ENCODE measurements at regions not wholly inside any gene's neighbourhood (a gene's known extent, or its start where the extent isn't known, plus 50 kb on each side); places are given as distances from the start of the nearest gene placed in this dataset.
"Not testable (repeated sequence)": the region's sequence is repeated elsewhere in the genome, so short reads cannot be mapped to it uniquely, and the experiment has no call there.

GRCh38 chr14:55769877-55770276 lies 189.9 kb downstream of the KTN1 start:
- DNase-seq, result no peak

- no peak for DNase-seq
Measured at GRCh38 chr14:55771242-55771981, 191.4 kb downstream of the KTN1 start.

DNA sequence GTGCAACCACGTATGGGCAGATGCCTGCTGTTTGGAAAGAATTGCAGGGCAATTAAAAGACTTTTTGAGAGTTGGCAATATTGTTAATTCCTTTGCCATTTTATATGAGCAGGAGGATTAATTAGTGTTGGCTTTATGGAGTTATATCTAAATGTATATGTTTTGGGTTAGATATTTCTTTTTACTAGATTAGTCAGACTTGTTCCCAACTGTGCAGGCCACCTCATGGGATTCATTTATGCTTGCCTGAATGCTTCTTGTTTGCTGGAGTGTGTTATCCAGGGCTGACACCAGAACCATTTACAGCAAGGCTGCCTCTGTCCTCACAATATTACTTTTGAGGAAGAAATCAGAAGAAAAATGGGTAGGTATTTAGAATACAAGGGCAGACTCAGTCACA lies 192.5 kb downstream of the KTN1 start:
- no peak for DNase-seq

DNA sequence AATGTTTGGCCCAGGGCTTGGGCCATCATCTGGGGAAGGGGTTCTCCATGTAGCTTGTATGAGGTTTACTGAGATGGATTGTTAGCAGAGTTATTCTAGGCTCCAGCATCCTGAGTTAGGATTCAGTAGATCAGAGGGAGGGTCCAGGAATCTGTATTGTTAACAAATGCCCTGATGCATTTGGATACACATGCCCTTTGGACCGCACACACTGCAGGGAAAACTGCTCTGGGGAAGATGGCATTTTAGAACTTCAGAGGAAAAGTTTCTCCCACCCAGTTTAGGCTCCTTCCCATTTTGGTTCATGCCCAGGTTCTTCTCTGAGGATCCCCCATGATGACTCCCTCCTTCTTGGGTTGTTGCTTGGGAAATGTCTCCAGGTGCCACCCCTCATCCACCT lies 193.3 kb downstream of the KTN1 start:
- DNase-seq, result no peak

- DNase-seq, result no peak
Measured at GRCh38 chr14:55773984-55774545, 194.1 kb downstream of the KTN1 start.

GRCh38 chr14:55777877-55778276 lies 197.9 kb downstream of the KTN1 start:
- no peak for DNase-seq

DNA sequence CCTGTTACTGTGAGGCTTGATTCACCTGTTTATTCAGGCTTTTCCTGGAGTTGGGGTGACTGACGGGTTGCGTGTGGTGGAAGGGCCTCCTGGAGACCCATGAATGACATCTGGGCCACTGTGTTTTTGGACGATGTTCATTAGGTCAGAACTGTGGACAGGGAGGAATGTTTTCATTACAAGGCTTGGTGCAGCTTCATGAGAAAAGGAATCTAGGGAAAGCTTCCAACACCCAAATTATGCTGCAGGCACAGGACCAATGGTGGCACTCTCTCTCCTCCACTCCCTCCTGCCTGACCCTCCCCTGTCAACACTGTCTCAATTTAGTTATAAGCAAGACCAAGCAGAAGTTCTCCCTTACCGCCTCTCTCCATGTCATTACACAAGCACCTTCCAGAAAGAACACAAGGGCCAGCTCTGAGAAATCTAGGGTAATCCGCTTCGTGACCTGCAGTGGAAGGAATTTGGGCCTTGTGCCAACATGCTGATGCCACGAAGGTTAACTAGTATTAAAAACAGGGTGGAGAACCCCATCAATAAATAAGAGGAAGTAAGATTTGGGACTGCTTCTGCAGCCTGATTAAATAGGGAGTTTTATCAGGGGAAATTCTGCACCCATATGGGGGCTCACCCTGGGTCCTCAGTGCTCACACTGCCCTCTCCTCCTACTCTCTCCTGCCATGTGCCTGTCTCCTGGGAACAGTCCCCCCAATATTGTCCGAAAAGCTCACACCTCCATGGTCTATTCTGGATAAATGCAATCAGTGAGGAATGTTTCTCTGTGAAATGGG lies 200.3 kb downstream of the KTN1 start:
- DNase-seq, result no peak

DNA sequence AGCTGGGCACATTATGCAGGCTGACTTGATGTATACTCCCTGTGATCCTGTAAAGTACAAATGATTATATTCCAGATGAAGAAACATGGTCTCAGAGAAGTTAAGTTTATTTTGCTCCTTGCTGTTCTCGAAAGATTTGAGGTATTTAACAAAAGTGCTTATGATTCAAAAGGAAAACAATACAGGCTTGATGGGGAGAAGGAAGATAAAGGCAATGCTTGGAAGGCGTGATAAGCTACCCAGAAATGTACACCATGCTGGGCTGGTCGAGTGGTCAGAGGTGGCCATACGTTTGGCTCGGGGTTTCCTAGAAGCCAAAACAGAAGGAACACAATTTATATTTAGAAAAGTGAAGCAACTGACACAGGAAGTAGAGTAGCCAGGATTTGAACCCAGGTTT lies 201.0 kb downstream of the KTN1 start:
- DNase-seq, result no peak

GRCh38 chr14:55782166-55782565 lies 202.2 kb downstream of the KTN1 start:
- DNase-seq, result no peak

- no peak for DNase-seq
Measured at GRCh38 chr14:55789406-55789805, 209.4 kb downstream of the KTN1 start.

DNA sequence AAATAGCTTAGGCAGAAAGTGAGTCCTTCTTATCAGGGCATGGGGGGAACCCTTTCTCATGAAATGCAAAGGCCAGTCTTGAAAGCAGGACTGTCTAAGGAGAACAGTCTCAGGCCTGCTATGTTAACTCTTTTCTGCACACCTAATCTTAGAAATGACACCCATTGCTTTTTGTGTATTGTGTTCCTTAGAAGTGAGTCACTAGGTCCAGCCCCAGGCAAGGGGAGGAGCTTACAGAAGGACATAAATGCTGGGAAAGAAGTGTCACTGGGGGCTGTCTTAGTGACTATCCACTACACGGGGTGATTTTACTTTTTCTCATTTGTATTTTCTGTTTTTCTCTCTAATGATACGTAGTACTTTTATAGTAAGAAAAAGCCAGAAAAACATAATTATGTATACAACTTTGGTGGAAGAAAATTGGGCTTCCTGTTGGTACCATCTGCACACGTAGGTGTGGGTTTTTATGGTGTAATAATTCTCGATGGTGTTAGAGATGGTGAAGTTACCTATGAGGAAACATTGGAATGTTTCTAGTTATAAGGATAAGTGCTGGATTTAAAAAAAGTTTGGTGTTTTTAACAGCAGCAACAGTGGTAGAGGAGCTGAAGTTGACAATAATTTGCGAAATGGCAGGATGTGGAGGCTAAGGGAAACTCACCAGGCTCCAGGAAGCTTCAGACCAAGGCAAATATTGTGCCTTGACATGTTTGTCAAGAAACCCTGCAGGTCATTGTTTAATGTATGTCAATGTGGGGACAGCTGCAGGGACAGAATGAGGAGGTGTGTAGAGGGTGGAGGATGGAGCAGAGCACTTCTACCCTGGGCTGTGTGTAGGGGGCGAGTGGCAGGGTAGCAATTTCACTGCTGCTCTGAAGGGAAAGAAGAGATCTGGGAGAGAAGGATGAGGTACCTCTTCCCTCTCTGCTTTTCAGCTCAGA lies 214.9 kb downstream of the KTN1 start:
- no peak for DNase-seq

- DNase-seq, result not testable (repeated sequence)
Measured at GRCh38 chr14:55796513-55796912, 216.5 kb downstream of the KTN1 start.

DNA sequence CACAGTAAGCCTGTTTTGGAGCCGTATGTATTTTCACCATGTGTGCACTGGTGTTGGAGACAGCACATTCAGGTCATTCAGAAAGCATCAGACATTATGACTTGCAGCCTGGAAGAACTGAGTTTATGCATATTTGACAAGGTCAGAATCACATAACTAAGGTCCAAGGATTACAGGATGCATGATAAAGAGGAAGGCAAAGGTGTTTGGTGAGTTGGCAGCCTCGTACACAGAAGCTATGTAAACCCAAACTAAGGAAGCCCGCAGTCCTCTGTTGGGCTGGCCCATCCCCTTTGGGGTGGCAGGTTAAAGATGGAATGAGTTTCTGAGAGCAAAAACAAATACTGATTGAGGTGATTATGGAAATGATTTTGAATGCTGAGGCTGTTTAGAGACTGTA lies 218.4 kb downstream of the KTN1 start:
- no peak for DNase-seq

- DNase-seq, result no peak
Measured at GRCh38 chr14:55799508-55800095, 219.6 kb downstream of the KTN1 start.

GRCh38 chr14:55800156-55800785 lies 220.3 kb downstream of the KTN1 start:
- no peak for DNase-seq

GRCh38 chr14:55801121-55801520 lies 221.1 kb downstream of the KTN1 start:
- no peak for DNase-seq

DNA sequence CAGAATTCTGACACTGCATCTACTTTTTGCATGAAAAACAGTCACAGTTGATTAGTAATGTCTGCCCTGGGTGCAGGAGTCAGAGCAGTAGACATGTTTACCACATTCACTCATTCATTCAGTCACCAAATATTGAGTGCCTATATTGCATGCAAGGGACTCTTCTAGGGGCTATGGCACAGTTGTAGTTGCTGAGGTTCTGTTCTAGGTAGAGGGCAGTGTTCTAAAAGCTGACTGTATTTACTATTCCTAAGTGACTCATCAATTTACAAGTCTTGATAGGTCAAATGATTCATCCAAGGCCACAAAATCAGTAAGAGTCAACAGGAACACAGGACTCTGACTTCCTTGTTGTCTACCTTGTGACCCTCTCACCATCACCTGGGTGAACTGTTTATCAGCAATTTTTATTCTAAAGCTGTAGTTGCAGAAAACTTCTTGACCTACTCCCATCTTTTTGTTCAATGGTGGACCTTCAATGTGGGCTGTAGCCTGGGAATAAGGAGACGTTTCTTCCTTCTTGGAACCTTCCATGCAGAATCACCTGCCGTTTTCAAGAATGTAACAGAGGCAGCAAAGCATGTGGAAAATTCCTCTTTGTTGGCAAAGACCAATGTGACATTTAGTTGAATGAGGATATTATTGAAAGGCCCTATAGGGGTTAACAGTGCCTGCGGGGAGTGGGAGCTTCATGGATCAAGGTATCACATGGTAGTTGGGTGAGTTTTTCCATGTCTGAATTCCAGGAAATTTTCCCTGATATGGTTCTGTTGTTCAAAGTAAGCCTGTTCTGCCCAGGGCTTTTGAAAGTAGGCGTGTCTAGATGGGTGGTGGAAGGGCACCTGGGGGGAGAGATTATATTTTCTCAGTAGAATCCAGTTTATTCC lies 223.2 kb downstream of the KTN1 start:
- no peak for DNase-seq

- no peak for DNase-seq
Measured at GRCh38 chr14:55803873-55804553, 224.0 kb downstream of the KTN1 start.

DNA sequence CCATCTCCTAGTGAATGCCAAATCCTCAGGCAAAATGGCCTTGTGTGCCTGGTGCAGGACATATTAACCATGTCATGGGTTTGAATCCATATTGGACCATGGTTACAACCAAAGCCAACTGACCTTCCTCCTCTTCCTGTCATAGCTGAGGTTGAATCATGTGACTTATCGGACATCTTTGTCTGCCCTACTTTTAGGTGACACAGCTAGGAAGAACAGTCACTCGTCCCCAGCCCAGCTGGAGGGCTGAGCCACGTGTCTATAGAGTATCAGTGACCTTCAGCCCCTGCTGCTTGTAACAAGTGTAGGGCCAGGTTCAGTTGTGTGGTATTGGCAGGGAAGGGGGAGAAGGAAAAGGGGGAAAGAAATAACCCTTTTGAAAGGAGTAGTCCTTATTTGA lies 225.2 kb downstream of the KTN1 start:
- DNase-seq, result no peak
